WTC11 (cell line): ENCODE measurements at regions not wholly inside any gene's neighbourhood (a gene's known extent, or its start where the extent isn't known, plus 50 kb on each side); places are given as distances from the start of the nearest gene placed in this dataset.

ENCODE experiments used
- ATAC-seq: fragments of 200-7000 bp; cut with Tn5 transposase; 2 replicates; pipeline ENCODE4 v1.10.0; 2021; ENCODE audit warnings: mild to moderate bottlenecking, moderate library complexity
- CTCF ChIA-PET: fragments of 300-600 bp; sonication (Branson Sonifier 250); formaldehyde crosslinking; loops from one replicate; lab custom pipeline; 2021; ENCODE audit warnings: antibody characterized with exemption; lab: Charles Lee
- POLR2A ChIA-PET: fragments of 350-600 bp; sonication (Branson Sonifier 250); formaldehyde crosslinking; loops from one replicate; lab custom pipeline; 2021; ENCODE audit warnings: antibody characterized with exemption; lab: Charles Lee
- DNase-seq: peaks from one replicate; pipeline ENCODE4 v3.0.0; 2021; ENCODE audit warnings: low spot score
- H3K27ac Mint-ChIP-seq: 2 replicates; pipeline ENCODE4 v1.8.0; 2021; ENCODE audit warnings: mixed read lengths
- H3K27me3 Mint-ChIP-seq: 2 replicates; pipeline ENCODE4 v1.8.0; 2021; ENCODE audit warnings: low read depth, mild to moderate bottlenecking, moderate library complexity, mixed read lengths
- H3K36me3 Mint-ChIP-seq: 2 replicates; pipeline ENCODE4 v1.8.0; 2021; ENCODE audit warnings: mixed read lengths
- H3K4me1 Mint-ChIP-seq: 2 replicates; pipeline ENCODE4 v1.8.0; 2022; ENCODE audit warnings: mixed read lengths
- H3K4me3 Mint-ChIP-seq: 2 replicates; pipeline ENCODE4 v1.8.0; 2021; ENCODE audit warnings: mild to moderate bottlenecking, moderate library complexity, mixed read lengths
- H3K9me3 Mint-ChIP-seq: 2 replicates; pipeline ENCODE4 v1.8.0; 2021; ENCODE audit warnings: mixed read lengths
- GTF2I ChIP-seq: fragments of 250-450 bp; sonication (Bioruptor Pico); conservative IDR thresholded peaks from 2 replicates; pipeline ENCODE4 v1.4.0; 2021; ENCODE audit warnings: mild to moderate bottlenecking
- MXD4 ChIP-seq: fragments of 250-450 bp; sonication (Bioruptor Pico); IDR thresholded peaks from 2 replicates; pipeline ENCODE4 v1.8.0; 2021; ENCODE audit warnings: mild to moderate bottlenecking, moderate library complexity, borderline replicate concordance
- NFATC4 ChIP-seq: fragments of 250-450 bp; sonication (Bioruptor Pico); IDR thresholded peaks from 2 replicates; pipeline ENCODE4 v1.9.0; 2021; ENCODE audit warnings: mild to moderate bottlenecking
- NFE2L1 ChIP-seq: sonication (generic); formaldehyde crosslinking; IDR thresholded peaks from 2 replicates; pipeline ENCODE4 v1.8.1; 2023; ENCODE audit warnings: missing genetic modification reagents
- PRRX2 ChIP-seq: fragments of 250-450 bp; sonication (Bioruptor Pico); IDR thresholded peaks from 2 replicates; pipeline ENCODE4 v1.8.0; 2021; ENCODE audit warnings: mild to moderate bottlenecking
- STAT6 ChIP-seq: sonication (generic); formaldehyde crosslinking; conservative IDR thresholded peaks from 2 replicates; pipeline ENCODE4 v1.8.1; 2023; ENCODE audit warnings: mild to moderate bottlenecking, low read depth, missing genetic modification reagents, moderate library complexity
- TEAD1 ChIP-seq: sonication (generic); formaldehyde crosslinking; IDR thresholded peaks from 2 replicates; pipeline ENCODE4 v1.8.0; 2022; ENCODE audit warnings: mild to moderate bottlenecking, missing genetic modification reagents
- ZNF281 ChIP-seq: sonication (generic); formaldehyde crosslinking; IDR thresholded peaks from 2 replicates; pipeline ENCODE4 v1.8.0; 2023; ENCODE audit warnings: mild to moderate bottlenecking, missing genetic modification reagents
- TF ChIP-seq, protein P1 (sequence below): sonication (generic); formaldehyde crosslinking; IDR thresholded peaks from 2 replicates; pipeline ENCODE4 v1.8.0; 2022; ENCODE audit warnings: missing genetic modification reagents
- TF ChIP-seq, protein P2 (sequence below): sonication (generic); formaldehyde crosslinking; IDR thresholded peaks from 2 replicates; pipeline ENCODE4 v1.8.1; 2023; ENCODE audit warnings: mild to moderate bottlenecking, missing genetic modification reagents, moderate library complexity

DNA sequence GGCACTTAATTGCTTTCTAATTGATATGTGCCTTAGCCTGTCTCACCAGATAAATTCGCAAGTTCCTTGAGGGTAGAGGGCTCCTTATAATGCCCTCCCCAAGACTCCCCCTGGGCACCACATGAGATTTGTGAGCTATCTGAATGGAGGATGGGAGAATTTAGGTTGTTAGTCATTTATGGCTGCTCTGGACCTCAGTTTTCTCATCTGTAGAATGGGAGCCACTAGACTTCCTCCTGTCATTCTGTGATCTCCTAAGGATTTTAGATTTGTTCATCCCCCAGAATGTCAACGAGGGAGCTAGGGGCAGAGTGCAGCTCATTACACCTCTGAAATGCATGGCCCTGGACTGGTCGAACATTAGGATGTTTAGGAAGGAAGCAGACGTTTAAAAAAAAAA, 294.6 kb downstream of the MIAT start:
- H3K4me1 Mint-ChIP-seq = peaks cover 58% of the 10 kb centered on the region
- DNase-seq (no peak), ATAC-seq (no peak)
- ChIA-PET CTCF (interaction anchor here (0.8 to 2.0 kb wide), 4 partner anchors 80 to 273 kb away, joined by 3 to 6 read pairs (median 4); no protein-coding TSS in a partner anchor), POLR2A (no interaction called here)
- H3K27me3 Mint-ChIP-seq = peaks cover 54% of the 10 kb centered on the region
- H3K4me3 Mint-ChIP-seq = peak overlapping the region; percentile 57
- H3K27ac Mint-ChIP-seq = no peak overlapping the region
- TF ChIP-seq GTF2I (CRISPR knock-in tag) (peak; percentile 49; the same call in 1 of the 2 replicates), NFE2L1 (CRISPR knock-in tag) (no peak), TEAD1 (CRISPR knock-in tag) (no peak), STAT6 (CRISPR knock-in tag) (no peak)
- TF ChIP-seq, protein P1, sequence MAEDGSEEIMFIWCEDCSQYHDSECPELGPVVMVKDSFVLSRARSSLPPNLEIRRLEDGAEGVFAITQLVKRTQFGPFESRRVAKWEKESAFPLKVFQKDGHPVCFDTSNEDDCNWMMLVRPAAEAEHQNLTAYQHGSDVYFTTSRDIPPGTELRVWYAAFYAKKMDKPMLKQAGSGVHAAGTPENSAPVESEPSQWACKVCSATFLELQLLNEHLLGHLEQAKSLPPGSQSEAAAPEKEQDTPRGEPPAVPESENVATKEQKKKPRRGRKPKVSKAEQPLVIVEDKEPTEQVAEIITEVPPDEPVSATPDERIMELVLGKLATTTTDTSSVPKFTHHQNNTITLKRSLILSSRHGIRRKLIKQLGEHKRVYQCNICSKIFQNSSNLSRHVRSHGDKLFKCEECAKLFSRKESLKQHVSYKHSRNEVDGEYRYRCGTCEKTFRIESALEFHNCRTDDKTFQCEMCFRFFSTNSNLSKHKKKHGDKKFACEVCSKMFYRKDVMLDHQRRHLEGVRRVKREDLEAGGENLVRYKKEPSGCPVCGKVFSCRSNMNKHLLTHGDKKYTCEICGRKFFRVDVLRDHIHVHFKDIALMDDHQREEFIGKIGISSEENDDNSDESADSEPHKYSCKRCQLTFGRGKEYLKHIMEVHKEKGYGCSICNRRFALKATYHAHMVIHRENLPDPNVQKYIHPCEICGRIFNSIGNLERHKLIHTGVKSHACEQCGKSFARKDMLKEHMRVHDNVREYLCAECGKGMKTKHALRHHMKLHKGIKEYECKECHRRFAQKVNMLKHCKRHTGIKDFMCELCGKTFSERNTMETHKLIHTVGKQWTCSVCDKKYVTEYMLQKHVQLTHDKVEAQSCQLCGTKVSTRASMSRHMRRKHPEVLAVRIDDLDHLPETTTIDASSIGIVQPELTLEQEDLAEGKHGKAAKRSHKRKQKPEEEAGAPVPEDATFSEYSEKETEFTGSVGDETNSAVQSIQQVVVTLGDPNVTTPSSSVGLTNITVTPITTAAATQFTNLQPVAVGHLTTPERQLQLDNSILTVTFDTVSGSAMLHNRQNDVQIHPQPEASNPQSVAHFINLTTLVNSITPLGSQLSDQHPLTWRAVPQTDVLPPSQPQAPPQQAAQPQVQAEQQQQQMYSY (CRISPR knock-in tag) = no peak
- H3K36me3 Mint-ChIP-seq = no peaks in the 10 kb centered on the region
- H3K9me3 Mint-ChIP-seq = no peaks in the 10 kb centered on the region

DNA sequence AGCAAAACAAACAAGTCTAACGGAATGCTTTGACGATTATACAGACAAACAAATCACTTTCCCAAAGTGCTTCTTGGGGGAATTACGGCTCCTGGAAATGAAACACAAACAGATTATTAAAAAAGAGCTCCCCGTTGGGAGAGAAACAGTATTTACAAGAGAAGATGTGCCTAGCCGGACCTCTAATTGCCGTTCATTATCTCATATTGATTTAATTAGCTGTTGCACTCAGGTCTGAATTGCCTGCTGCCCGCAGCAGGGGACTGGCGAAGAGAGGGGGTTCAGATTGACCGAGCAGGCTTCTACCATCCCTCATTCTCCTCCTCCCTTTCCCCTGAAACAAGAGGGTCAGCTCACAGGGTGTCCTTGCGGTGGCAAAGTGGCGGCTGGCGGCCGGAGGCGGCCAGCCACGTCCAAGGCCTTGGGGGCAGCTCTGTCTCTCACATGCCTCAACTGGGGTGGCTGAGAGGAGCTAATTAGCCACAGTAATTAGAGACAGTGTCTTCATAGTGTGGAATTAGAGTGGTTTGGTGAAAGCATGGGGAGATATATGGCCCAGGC, 295.1 kb downstream of the MIAT start:
- peaks cover 59% of the 10 kb centered on the region for H3K4me1 Mint-ChIP-seq
- ChIA-PET CTCF (interaction anchor here (1.2 to 2.0 kb wide), 3 partner anchors 80 to 274 kb away, joined by 4 to 6 read pairs (median 4); no protein-coding TSS in a partner anchor), POLR2A (no interaction called here)
- H3K36me3 Mint-ChIP-seq = no peaks in the 10 kb centered on the region
- TF ChIP-seq MXD4 (CRISPR knock-in tag) (no peak), NFATC4 (no peak), NFE2L1 (CRISPR knock-in tag) (no peak), ZNF281 (CRISPR knock-in tag) (no peak), PRRX2 (CRISPR knock-in tag) (no peak)
- TF ChIP-seq, protein P2, sequence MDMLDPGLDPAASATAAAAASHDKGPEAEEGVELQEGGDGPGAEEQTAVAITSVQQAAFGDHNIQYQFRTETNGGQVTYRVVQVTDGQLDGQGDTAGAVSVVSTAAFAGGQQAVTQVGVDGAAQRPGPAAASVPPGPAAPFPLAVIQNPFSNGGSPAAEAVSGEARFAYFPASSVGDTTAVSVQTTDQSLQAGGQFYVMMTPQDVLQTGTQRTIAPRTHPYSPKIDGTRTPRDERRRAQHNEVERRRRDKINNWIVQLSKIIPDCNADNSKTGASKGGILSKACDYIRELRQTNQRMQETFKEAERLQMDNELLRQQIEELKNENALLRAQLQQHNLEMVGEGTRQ (CRISPR knock-in tag) = no peak
- H3K27ac Mint-ChIP-seq = no peak overlapping the region
- H3K27me3 Mint-ChIP-seq = peaks cover 56% of the 10 kb centered on the region
- H3K4me3 Mint-ChIP-seq = peak overlapping the region; percentile 57
- DNase-seq (peak; percentile 20), ATAC-seq (peak; percentile 18)
- no peaks in the 10 kb centered on the region for H3K9me3 Mint-ChIP-seq
